ENCODE measurements at regions not wholly inside any gene's neighbourhood (a gene's known extent, or its start where the extent isn't known, plus 50 kb on each side); places are given as distances from the start of the nearest gene placed in this dataset.

GRCh38 chr6:1044040-1044836 is 267.7 kb upstream of the FOXQ1 start:
- no peak for DNase-seq (ENCODE audit: low spot score)
- Mint-ChIP-seq H3K9me3 (ENCODE audit: low read depth) (no peaks in the 10 kb centered on the region), H3K36me3 (ENCODE audit: low read depth) (no peaks in the 10 kb centered on the region), H3K27me3 (ENCODE audit: low read depth) (peaks cover 20% of the 10 kb centered on the region), H3K4me3 (ENCODE audit: unreplicated experiment) (no peak overlapping the region), H3K4me1 (ENCODE audit: low read depth) (peaks cover 7% of the 10 kb centered on the region), H3K27ac (ENCODE audit: unreplicated experiment) (no peak overlapping the region)
- TF ChIP-seq, protein P1, sequence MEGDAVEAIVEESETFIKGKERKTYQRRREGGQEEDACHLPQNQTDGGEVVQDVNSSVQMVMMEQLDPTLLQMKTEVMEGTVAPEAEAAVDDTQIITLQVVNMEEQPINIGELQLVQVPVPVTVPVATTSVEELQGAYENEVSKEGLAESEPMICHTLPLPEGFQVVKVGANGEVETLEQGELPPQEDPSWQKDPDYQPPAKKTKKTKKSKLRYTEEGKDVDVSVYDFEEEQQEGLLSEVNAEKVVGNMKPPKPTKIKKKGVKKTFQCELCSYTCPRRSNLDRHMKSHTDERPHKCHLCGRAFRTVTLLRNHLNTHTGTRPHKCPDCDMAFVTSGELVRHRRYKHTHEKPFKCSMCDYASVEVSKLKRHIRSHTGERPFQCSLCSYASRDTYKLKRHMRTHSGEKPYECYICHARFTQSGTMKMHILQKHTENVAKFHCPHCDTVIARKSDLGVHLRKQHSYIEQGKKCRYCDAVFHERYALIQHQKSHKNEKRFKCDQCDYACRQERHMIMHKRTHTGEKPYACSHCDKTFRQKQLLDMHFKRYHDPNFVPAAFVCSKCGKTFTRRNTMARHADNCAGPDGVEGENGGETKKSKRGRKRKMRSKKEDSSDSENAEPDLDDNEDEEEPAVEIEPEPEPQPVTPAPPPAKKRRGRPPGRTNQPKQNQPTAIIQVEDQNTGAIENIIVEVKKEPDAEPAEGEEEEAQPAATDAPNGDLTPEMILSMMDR (IDR thresholded peaks at IDR 0.05) = no peak

GRCh38 chr6:1043458-1043836 is 268.5 kb upstream of the FOXQ1 start:
- Mint-ChIP-seq H3K27ac (ENCODE audit: unreplicated experiment) (no peak overlapping the region), H3K4me1 (ENCODE audit: low read depth) (peaks cover 7% of the 10 kb centered on the region), H3K36me3 (ENCODE audit: low read depth) (no peaks in the 10 kb centered on the region), H3K9me3 (ENCODE audit: low read depth) (no peaks in the 10 kb centered on the region), H3K27me3 (ENCODE audit: low read depth) (peaks cover 27% of the 10 kb centered on the region), H3K4me3 (ENCODE audit: unreplicated experiment) (no peak overlapping the region)
- no peak for DNase-seq (ENCODE audit: low spot score)
- TF ChIP-seq, protein P1 (IDR thresholded peaks at IDR 0.05) = no peak

GRCh38 chr6:1042583-1043457 is 269.1 kb upstream of the FOXQ1 start:
- no peaks in the 10 kb centered on the region for H3K9me3 Mint-ChIP-seq (ENCODE audit: low read depth)
- TF ChIP-seq, protein P1 (IDR thresholded peaks at IDR 0.05) = no peak
- no peak overlapping the region for H3K27ac Mint-ChIP-seq (ENCODE audit: unreplicated experiment)
- no peak overlapping the region for H3K4me3 Mint-ChIP-seq (ENCODE audit: unreplicated experiment)
- no peaks in the 10 kb centered on the region for H3K36me3 Mint-ChIP-seq (ENCODE audit: low read depth)
- no peak for DNase-seq (ENCODE audit: low spot score)
- H3K27me3 Mint-ChIP-seq (ENCODE audit: low read depth) = peaks cover 32% of the 10 kb centered on the region
- H3K4me1 Mint-ChIP-seq (ENCODE audit: low read depth) = peaks cover 3% of the 10 kb centered on the region

DNA sequence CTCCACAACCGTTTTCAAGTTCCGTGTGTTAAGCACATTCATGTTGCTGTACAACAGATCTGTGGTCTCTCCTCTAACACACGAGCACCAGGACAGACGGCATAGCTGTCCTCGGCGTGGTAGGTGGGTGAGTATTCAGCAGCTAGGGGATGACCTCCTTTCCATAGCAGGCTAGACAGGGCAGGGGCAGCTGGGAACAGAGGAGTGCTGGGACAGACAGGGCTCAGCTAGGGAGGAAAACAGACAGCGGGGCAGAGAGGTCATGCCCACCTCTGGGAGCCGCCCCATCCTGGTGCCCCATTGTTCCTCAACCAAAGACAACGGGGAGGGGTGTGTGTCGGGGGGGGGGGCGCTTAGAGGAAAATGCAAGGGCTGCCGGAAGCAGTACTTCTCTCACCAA is 271.5 kb upstream of the FOXQ1 start:
- Mint-ChIP-seq H3K4me3 (ENCODE audit: unreplicated experiment) (no peak overlapping the region), H3K9me3 (ENCODE audit: low read depth) (no peaks in the 10 kb centered on the region), H3K36me3 (ENCODE audit: low read depth) (no peaks in the 10 kb centered on the region), H3K27me3 (ENCODE audit: low read depth) (peaks cover 39% of the 10 kb centered on the region), H3K27ac (ENCODE audit: unreplicated experiment) (no peak overlapping the region), H3K4me1 (ENCODE audit: low read depth) (no peaks in the 10 kb centered on the region)
- TF ChIP-seq, protein P1 (IDR thresholded peaks at IDR 0.05) = no peak
- no peak for DNase-seq (ENCODE audit: low spot score)

- Mint-ChIP-seq H3K4me1 (ENCODE audit: low read depth) (no peaks in the 10 kb centered on the region), H3K27me3 (ENCODE audit: low read depth) (peaks cover 36% of the 10 kb centered on the region), H3K36me3 (ENCODE audit: low read depth) (no peaks in the 10 kb centered on the region), H3K9me3 (ENCODE audit: low read depth) (no peaks in the 10 kb centered on the region), H3K27ac (ENCODE audit: unreplicated experiment) (no peak overlapping the region), H3K4me3 (ENCODE audit: unreplicated experiment) (no peak overlapping the region)
- TF ChIP-seq, protein P1 (IDR thresholded peaks at IDR 0.05) = no peak
- DNase-seq (ENCODE audit: low spot score) = no peak
These were observed 272.2 kb upstream of the FOXQ1 start for GRCh38 chr6:1039746-1040145.

All from chondrocyte (in vitro differentiated cells).